GM12878 (cell line): ENCODE measurements at regions not wholly inside any gene's neighbourhood (a gene's known extent, or its start where the extent isn't known, plus 50 kb on each side); places are given as distances from the start of the nearest gene placed in this dataset.

ENCODE experiments used
- ATAC-seq: fragments of 200-7000 bp; cut with Tn5 transposase; 3 replicates; pipeline ENCODE4 v1.9.1; 2020; ENCODE audit warnings: mild to moderate bottlenecking, moderate library complexity
- BruUV-seq: library from RNA; stranded (reverse); fragments of 400-500 nt; replicated peaks from 2 replicates; lab custom pipeline; 2021; lab: Mats Ljungman, UMichigan
- CTCF ChIA-PET: fragments of 300-600 bp; sonication (Branson Sonifier 250); formaldehyde crosslinking; extraction: SDS; loops from one replicate; lab custom pipeline; 2021; ENCODE audit warnings: inconsistent platforms; lab: Yijun Ruan, JAX
- POLR2A ChIA-PET: fragments of 350-600 bp; formaldehyde crosslinking; extraction: SDS; loops from one replicate; lab custom pipeline; 2021; ENCODE audit warnings: inconsistent platforms; lab: Charles Lee
- RAD21 ChIA-PET: fragments of 300-600 bp; sonication (Branson Sonifier 250); formaldehyde crosslinking; loops from one replicate; lab custom pipeline; 2023; ENCODE audit warnings: antibody characterized with exemption; ENCODE audit not compliant: unreplicated experiment; lab: Charles Lee
- SMC1A ChIA-PET: fragments of 300-600 bp; sonication (Branson Sonifier 250); formaldehyde crosslinking; loops from one replicate; lab custom pipeline; 2023; ENCODE audit not compliant: unreplicated experiment, uncharacterized antibody; lab: Charles Lee
- DNase-seq: peaks from one replicate; pipeline ENCODE4 v3.0.0-alpha.2; 2011; ENCODE audit warnings: low read depth, low spot score
- FAIRE-seq: peaks from 3 replicates; lab custom pipeline; 2011; peaks lifted over from hg19 to GRCh38; lab: Jason Lieb, UNC
- H2AFZ ChIP-seq: 2 replicates; pipeline ENCODE4 v1.6.0; 2011; ENCODE audit warnings: low read depth, low read length, control low read depth; ENCODE audit not compliant: control insufficient read depth
- H3K27ac ChIP-seq: 2 replicates; pipeline ENCODE4 v1.5.1; 2011; ENCODE audit warnings: control low read depth; ENCODE audit not compliant: control insufficient read depth, insufficient read depth
- H3K27me3 ChIP-seq, 2 experiments: replicated peaks in 1 of 2; 2 replicates each; pipeline versions ENCODE4 v1.6.0 to v1.6.1; 2011; ENCODE audit warnings: low read length in 1 of 2; ENCODE audit not compliant: control insufficient read depth in 2 of 2, insufficient read depth in 2 of 2
- H3K36me3 ChIP-seq, 2 experiments: 2 replicates each; pipeline ENCODE4 v1.5.1; 2011; ENCODE audit warnings: low read length in 1 of 2; ENCODE audit not compliant: control insufficient read depth in 2 of 2, insufficient read depth in 2 of 2
- H3K4me1 ChIP-seq: 2 replicates; pipeline ENCODE4 v1.6.1; 2011; ENCODE audit warnings: mild to moderate bottlenecking, low read length, moderate library complexity, mixed read lengths; ENCODE audit not compliant: control insufficient read depth, insufficient read depth
- H3K4me2 ChIP-seq: 2 replicates; pipeline ENCODE4 v1.6.0; 2011; ENCODE audit warnings: control low read depth; ENCODE audit not compliant: control insufficient read depth, insufficient read depth
- H3K4me3 ChIP-seq: fragments of 200-600 bp; sonication (generic); 2 replicates; pipeline ENCODE4 v1.5.1; 2016
- H3K79me2 ChIP-seq: 2 replicates; pipeline ENCODE4 v1.6.0; 2011; ENCODE audit warnings: low read length; ENCODE audit not compliant: control insufficient read depth, insufficient read depth
- H3K9ac ChIP-seq: 2 replicates; pipeline ENCODE4 v1.8.0; 2011; ENCODE audit warnings: low read length, control low read depth, mixed read lengths; ENCODE audit not compliant: control insufficient read depth, insufficient read depth
- H3K9me3 ChIP-seq: replicated peaks from 3 replicates; pipeline ENCODE4 v1.5.1; 2011; ENCODE audit warnings: mild to moderate bottlenecking, low read length; ENCODE audit not compliant: control insufficient read depth, insufficient read depth
- H4K20me1 ChIP-seq: 2 replicates; pipeline ENCODE4 v1.6.0; 2011; ENCODE audit not compliant: control insufficient read depth, insufficient read depth
- IKZF1 ChIP-seq: fragments of 450-650 bp; conservative IDR thresholded peaks from 2 replicates; pipeline ENCODE4 v1.6.1; 2017; ENCODE audit warnings: antibody characterized with exemption, mild to moderate bottlenecking
- LARP7 ChIP-seq: fragments of 450-650 bp; IDR thresholded peaks from 2 replicates; pipeline ENCODE4 v1.6.1; 2017; ENCODE audit warnings: mild to moderate bottlenecking
- NFYA ChIP-seq: IDR thresholded peaks from 2 replicates; pipeline ENCODE4 v1.6.1; 2011; ENCODE audit warnings: low read depth, mild to moderate bottlenecking, low read length, improper control_type of control experiment, borderline replicate concordance
- PAX5 ChIP-seq: IDR thresholded peaks from 2 replicates; pipeline ENCODE4 v1.6.1; 2011; ENCODE audit warnings: low read depth, low read length, borderline replicate concordance
- SIN3A ChIP-seq: IDR thresholded peaks from 2 replicates; pipeline ENCODE4 v1.6.1; 2012; ENCODE audit warnings: low read depth, low read length, improper control_type of control experiment
- TARDBP ChIP-seq: IDR thresholded peaks from 2 replicates; pipeline ENCODE4 v1.6.1; 2016; ENCODE audit warnings: borderline replicate concordance
- TCF7 ChIP-seq: IDR thresholded peaks from 2 replicates; pipeline ENCODE4 v1.6.1; 2014; ENCODE audit warnings: antibody characterized with exemption, borderline replicate concordance
- YBX1 ChIP-seq: fragments of 450-650 bp; IDR thresholded peaks from 2 replicates; pipeline ENCODE4 v1.6.1; 2016; ENCODE audit warnings: antibody characterized with exemption
- WGBS: methylation state at CpG from one replicate; pipeline ENCODE4 v1.1.6; 2016; ENCODE audit warnings: low lambda C conversion rate; ENCODE audit not compliant: insufficient replicate concordance, insufficient coverage; ENCODE audit errors: missing lambda C conversion rate; 5-methylcytosine and 5-hydroxymethylcytosine counted together
- in situ Hi-C: fragments of 300-500 bp; cut with MboI; formaldehyde crosslinking; loops from 9 replicates; pipeline ENCODE4 v1.14.3; 2018; ENCODE audit warnings: mixed read lengths
- intact Hi-C: fragments of 100-400 bp; cut with micrococcal nuclease; formaldehyde crosslinking; loops from one replicate; pipeline ENCODE4 v1.14.2; 2022; ENCODE audit not compliant: unreplicated experiment
- TF ChIP-seq, protein P1 (sequence below): fragments of 450-650 bp; IDR thresholded peaks from 2 replicates; pipeline ENCODE4 v1.6.1; 2018; ENCODE audit warnings: borderline replicate concordance, mild to moderate bottlenecking; ENCODE audit not compliant: partially characterized antibody
- TF ChIP-seq, protein P2 (sequence below): fragments of 450-650 bp; IDR thresholded peaks from 2 replicates; pipeline ENCODE4 v1.6.1; 2017; ENCODE audit warnings: mild to moderate bottlenecking, low read depth, inconsistent platforms; ENCODE audit not compliant: poor library complexity, severe bottlenecking

DNA sequence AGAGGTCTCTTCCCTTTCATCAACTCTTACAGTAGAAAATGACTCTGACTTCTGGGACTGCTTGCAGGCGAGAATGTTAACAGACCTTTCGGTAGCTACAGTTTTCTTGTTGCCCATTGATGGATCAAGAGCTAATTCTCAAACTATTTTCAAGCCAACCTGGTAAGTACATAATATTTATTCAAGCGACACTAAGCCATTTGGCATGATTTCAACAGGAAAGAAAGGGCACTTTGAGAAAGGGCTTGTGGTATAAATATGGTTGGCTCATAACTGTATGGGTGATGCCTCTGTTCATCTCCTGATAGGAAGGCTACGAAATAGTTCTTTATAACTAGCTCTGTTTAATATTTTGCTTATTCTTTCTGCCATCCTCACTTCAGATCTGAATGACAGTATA lies 196.2 kb upstream of the CNTN4 start:
- Histone ChIP-seq H3K36me3 (no peaks in the 10 kb centered on the region), H3K4me2 (no peak overlapping the region), H4K20me1 (no peaks in the 10 kb centered on the region), H3K4me3 (no peak overlapping the region), H3K27me3 (no peaks in the 10 kb centered on the region), H3K27ac (no peak overlapping the region), H3K9me3 (no peaks in the 10 kb centered on the region), H2AFZ (no peak overlapping the region), H3K4me1 (no peaks in the 10 kb centered on the region), H3K9ac (no peak overlapping the region), H3K79me2 (no peaks in the 10 kb centered on the region)
- ChIA-PET RAD21 (no interaction called here), POLR2A (no interaction called here), SMC1A (no interaction called here), CTCF (no interaction called here)
- intact Hi-C loops = no loop called here
- no TSS peak for BruUV-seq
- no peak for FAIRE-seq
- DNase-seq = no peak
- ATAC-seq = no peak
- TF ChIP-seq TARDBP = no peak
- TF ChIP-seq, protein P1, sequence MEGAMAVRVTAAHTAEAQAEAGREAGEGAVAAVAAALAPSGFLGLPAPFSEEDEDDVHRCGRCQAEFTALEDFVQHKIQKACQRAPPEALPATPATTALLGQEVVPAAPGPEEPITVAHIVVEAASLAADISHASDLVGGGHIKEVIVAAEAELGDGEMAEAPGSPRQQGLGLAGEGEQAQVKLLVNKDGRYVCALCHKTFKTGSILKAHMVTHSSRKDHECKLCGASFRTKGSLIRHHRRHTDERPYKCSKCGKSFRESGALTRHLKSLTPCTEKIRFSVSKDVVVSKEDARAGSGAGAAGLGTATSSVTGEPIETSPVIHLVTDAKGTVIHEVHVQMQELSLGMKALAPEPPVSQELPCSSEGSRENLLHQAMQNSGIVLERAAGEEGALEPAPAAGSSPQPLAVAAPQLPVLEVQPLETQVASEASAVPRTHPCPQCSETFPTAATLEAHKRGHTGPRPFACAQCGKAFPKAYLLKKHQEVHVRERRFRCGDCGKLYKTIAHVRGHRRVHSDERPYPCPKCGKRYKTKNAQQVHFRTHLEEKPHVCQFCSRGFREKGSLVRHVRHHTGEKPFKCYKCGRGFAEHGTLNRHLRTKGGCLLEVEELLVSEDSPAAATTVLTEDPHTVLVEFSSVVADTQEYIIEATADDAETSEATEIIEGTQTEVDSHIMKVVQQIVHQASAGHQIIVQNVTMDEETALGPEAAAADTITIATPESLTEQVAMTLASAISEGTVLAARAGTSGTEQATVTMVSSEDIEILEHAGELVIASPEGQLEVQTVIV = no peak
- no peak for TF ChIP-seq NFYA
- 14% methylated on average over 4 of the region's 4 CpGs for WGBS
- in situ Hi-C loops = no loop called here

DNA sequence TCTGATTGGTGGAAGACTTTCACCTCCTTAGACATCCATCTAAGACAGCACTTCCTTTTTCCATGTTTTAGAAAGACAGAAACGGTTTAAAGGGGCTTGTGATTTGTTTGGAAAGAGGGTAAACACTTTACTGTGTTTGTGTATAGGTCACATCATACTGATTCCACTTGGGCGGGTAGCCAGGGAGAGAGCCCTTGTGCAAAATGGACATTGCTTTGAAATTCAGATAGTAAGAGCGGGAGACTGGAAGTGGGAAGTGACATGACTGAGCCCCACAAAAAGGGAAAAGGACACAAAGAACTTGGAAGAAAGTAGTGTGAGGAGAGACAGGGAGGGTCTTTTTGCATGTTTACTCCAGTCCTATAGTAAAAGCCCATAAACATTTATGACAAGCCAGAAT lies 195.6 kb upstream of the CNTN4 start:
- ATAC-seq = no peak
- POLR2A ChIA-PET = no interaction called here
- CTCF ChIA-PET = no interaction called here

More for the DNA sequence above, 195.6 kb upstream of the CNTN4 start:
- Histone ChIP-seq H3K79me2 (no peaks in the 10 kb centered on the region), H3K4me3 (no peak overlapping the region), H3K4me1 (no peaks in the 10 kb centered on the region), H3K9me3 (no peaks in the 10 kb centered on the region), H3K9ac (no peak overlapping the region), H3K4me2 (no peak overlapping the region), H2AFZ (no peak overlapping the region), H3K27ac (no peak overlapping the region), H4K20me1 (no peaks in the 10 kb centered on the region), H3K36me3 (no peaks in the 10 kb centered on the region), H3K27me3 (no peaks in the 10 kb centered on the region)
- intact Hi-C loops (no loop called here), in situ Hi-C loops (no loop called here)
- DNase-seq = no peak
- WGBS = 25% methylated on average over 3 of the region's 3 CpGs
- ChIA-PET SMC1A (no interaction called here), RAD21 (no interaction called here)
- no peak for TF ChIP-seq PAX5
- no peak for TF ChIP-seq IKZF1
- TF ChIP-seq NFYA = no peak
- TF ChIP-seq, protein P1 = no peak
- TF ChIP-seq, protein P2, sequence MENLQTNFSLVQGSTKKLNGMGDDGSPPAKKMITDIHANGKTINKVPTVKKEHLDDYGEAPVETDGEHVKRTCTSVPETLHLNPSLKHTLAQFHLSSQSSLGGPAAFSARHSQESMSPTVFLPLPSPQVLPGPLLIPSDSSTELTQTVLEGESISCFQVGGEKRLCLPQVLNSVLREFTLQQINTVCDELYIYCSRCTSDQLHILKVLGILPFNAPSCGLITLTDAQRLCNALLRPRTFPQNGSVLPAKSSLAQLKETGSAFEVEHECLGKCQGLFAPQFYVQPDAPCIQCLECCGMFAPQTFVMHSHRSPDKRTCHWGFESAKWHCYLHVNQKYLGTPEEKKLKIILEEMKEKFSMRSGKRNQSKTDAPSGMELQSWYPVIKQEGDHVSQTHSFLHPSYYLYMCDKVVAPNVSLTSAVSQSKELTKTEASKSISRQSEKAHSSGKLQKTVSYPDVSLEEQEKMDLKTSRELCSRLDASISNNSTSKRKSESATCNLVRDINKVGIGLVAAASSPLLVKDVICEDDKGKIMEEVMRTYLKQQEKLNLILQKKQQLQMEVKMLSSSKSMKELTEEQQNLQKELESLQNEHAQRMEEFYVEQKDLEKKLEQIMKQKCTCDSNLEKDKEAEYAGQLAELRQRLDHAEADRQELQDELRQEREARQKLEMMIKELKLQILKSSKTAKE = no peak
- TF ChIP-seq YBX1 = no peak
- TF ChIP-seq LARP7 = no peak
- TF ChIP-seq SIN3A = no peak
- no peak for TF ChIP-seq TCF7
- FAIRE-seq = no peak
- no TSS peak for BruUV-seq
